GM18505 (cell line): ENCODE measurements at regions not wholly inside any gene's neighbourhood (a gene's known extent, or its start where the extent isn't known, plus 50 kb on each side); places are given as distances from the start of the nearest gene placed in this dataset.
A peak's percentile ranks its signal among the peaks of the same experiment; 100 is the strongest.
"Not testable (repeated sequence)": the region's sequence is repeated elsewhere in the genome, so short reads cannot be mapped to it uniquely, and the experiment has no call there.

Experiments used
- ATAC-seq: cut with Tn5 transposase; IDR thresholded peaks from one replicate; pipeline ENCODE4 v1.9.1; 2021; ENCODE audit not compliant: unreplicated experiment

- not testable (repeated sequence) for ATAC-seq
These were observed 171.8 kb downstream of the ATP6V0E2 start for GRCh38 chr7:150045596-150045995.

GRCh38 chr7:150046290-150047194 lies 172.8 kb downstream of the ATP6V0E2 start:
- ATAC-seq = not testable (repeated sequence)

GRCh38 chr7:150047329-150047728 lies 173.6 kb downstream of the ATP6V0E2 start:
- ATAC-seq = not testable (repeated sequence)

- ATAC-seq = not testable (repeated sequence)
These were observed 174.0 kb downstream of the ATP6V0E2 start for GRCh38 chr7:150047772-150048171.

- ATAC-seq = not testable (repeated sequence)
These were observed 174.7 kb downstream of the ATP6V0E2 start for GRCh38 chr7:150048244-150049011.

- not testable (repeated sequence) for ATAC-seq
These were observed 175.4 kb downstream of the ATP6V0E2 start for GRCh38 chr7:150049012-150049655.

GRCh38 chr7:150053396-150053795 lies 179.6 kb downstream of the ATP6V0E2 start:
- not testable (repeated sequence) for ATAC-seq

GRCh38 chr7:150054242-150054641 lies 180.5 kb downstream of the ATP6V0E2 start:
- not testable (repeated sequence) for ATAC-seq

GRCh38 chr7:150060259-150061221 lies 186.8 kb downstream of the ATP6V0E2 start:
- ATAC-seq = peak; percentile 99

GRCh38 chr7:150063195-150063594 lies 189.4 kb downstream of the ATP6V0E2 start:
- ATAC-seq = not testable (repeated sequence)

- not testable (repeated sequence) for ATAC-seq
These were observed 196.0 kb downstream of the ATP6V0E2 start for GRCh38 chr7:150069555-150070313.

GRCh38 chr7:150077543-150077942 lies 203.8 kb downstream of the ATP6V0E2 start:
- not testable (repeated sequence) for ATAC-seq

- not testable (repeated sequence) for ATAC-seq
These were observed 208.1 kb downstream of the ATP6V0E2 start for GRCh38 chr7:150081865-150082264.

- ATAC-seq = not testable (repeated sequence)
These were observed 211.0 kb downstream of the ATP6V0E2 start for GRCh38 chr7:150084724-150085123.

GRCh38 chr7:150087478-150087877 lies 213.7 kb downstream of the ATP6V0E2 start:
- ATAC-seq = not testable (repeated sequence)

- ATAC-seq = not testable (repeated sequence)
These were observed 215.4 kb downstream of the ATP6V0E2 start for GRCh38 chr7:150089139-150089538.

- ATAC-seq = not testable (repeated sequence)
These were observed 217.0 kb downstream of the ATP6V0E2 start for GRCh38 chr7:150090776-150091175.

GRCh38 chr7:150093897-150094296 lies 220.1 kb downstream of the ATP6V0E2 start:
- not testable (repeated sequence) for ATAC-seq
